Activated CD8-positive, alpha-beta T cell treated with anti-CD3 and anti-CD28 coated beads for 36 hours (primary cell): ENCODE measurements at regions not wholly inside any gene's neighbourhood (a gene's known extent, or its start where the extent isn't known, plus 50 kb on each side); places are given as distances from the start of the nearest gene placed in this dataset.

ENCODE experiments used
- ATAC-seq: fragments of 200-7000 bp; cut with Tn5 transposase; one replicate; pipeline ENCODE4 v1.10.0; 2021; ENCODE audit warnings: mild to moderate bottlenecking, moderate library complexity
- CTCF ChIA-PET: fragments of 350-600 bp; sonication (Branson Sonifier 250); formaldehyde crosslinking; loops from one replicate; lab custom pipeline; 2021; ENCODE audit warnings: antibody characterized with exemption; lab: Charles Lee
- POLR2A ChIA-PET: fragments of 350-600 bp; sonication (Branson Sonifier 250); formaldehyde crosslinking; loops from one replicate; lab custom pipeline; 2021; ENCODE audit warnings: antibody characterized with exemption; lab: Charles Lee
- DNase-seq: peaks from one replicate; pipeline ENCODE4 v3.0.0-alpha.2; 2020
- H3K27ac Mint-ChIP-seq: one replicate; pipeline ENCODE4 v1.8.0; 2021; ENCODE audit warnings: mild to moderate bottlenecking, mixed read lengths
- H3K27me3 Mint-ChIP-seq: one replicate; pipeline ENCODE4 v1.8.0; 2021; ENCODE audit warnings: mixed read lengths
- H3K36me3 Mint-ChIP-seq: one replicate; pipeline ENCODE4 v1.8.0; 2021; ENCODE audit warnings: low read depth, mixed read lengths
- H3K4me1 Mint-ChIP-seq: one replicate; pipeline ENCODE4 v1.8.0; 2021; ENCODE audit warnings: low read depth, mixed read lengths
- H3K4me3 Mint-ChIP-seq: one replicate; pipeline ENCODE4 v1.8.0; 2021; ENCODE audit warnings: mild to moderate bottlenecking, moderate library complexity, mixed read lengths
- H3K9me3 Mint-ChIP-seq: one replicate; pipeline ENCODE4 v1.8.0; 2021; ENCODE audit warnings: mixed read lengths
- CTCF ChIP-seq: fragments of 200-600 bp; IDR thresholded peaks from one replicate; pipeline ENCODE4 v1.8.0; 2022; ENCODE audit warnings: antibody characterized with exemption, mild to moderate bottlenecking
- intact Hi-C: fragments of 100-400 bp; cut with micrococcal nuclease; formaldehyde crosslinking; loops from one replicate; pipeline ENCODE4 v1.10.0; 2022

- ATAC-seq = no peak
- ChIA-PET CTCF (no interaction called here), POLR2A (no interaction called here)
- TF ChIP-seq CTCF = no peak
- Mint-ChIP-seq H3K4me3 (no peak overlapping the region), H3K4me1 (no peaks in the 10 kb centered on the region), H3K9me3 (no peaks in the 10 kb centered on the region), H3K27ac (no peak overlapping the region), H3K27me3 (no peaks in the 10 kb centered on the region), H3K36me3 (no peaks in the 10 kb centered on the region)
- no peak for DNase-seq
- intact Hi-C loops = no loop called here
Observed at GRCh38 chr6:169315830-169316614, 62.4 kb upstream of the THBS2 start.

- Mint-ChIP-seq H3K36me3 (no peaks in the 10 kb centered on the region), H3K27me3 (no peaks in the 10 kb centered on the region), H3K4me1 (no peaks in the 10 kb centered on the region), H3K9me3 (no peaks in the 10 kb centered on the region), H3K4me3 (no peak overlapping the region), H3K27ac (no peak overlapping the region)
- no peak for TF ChIP-seq CTCF
- intact Hi-C loops = no loop called here
- CTCF ChIA-PET = no interaction called here
- DNase-seq = no peak
- POLR2A ChIA-PET = no interaction called here
- no peak for ATAC-seq
Observed at GRCh38 chr6:169313347-169314010, 59.8 kb upstream of the THBS2 start.

GRCh38 chr6:169312658-169313346 lies 59.2 kb upstream of the THBS2 start:
- H3K4me1 Mint-ChIP-seq = no peaks in the 10 kb centered on the region
- no peaks in the 10 kb centered on the region for H3K9me3 Mint-ChIP-seq
- ATAC-seq = no peak
- H3K4me3 Mint-ChIP-seq = no peak overlapping the region
- H3K36me3 Mint-ChIP-seq = no peaks in the 10 kb centered on the region
- CTCF ChIA-PET = no interaction called here
- H3K27ac Mint-ChIP-seq = no peak overlapping the region
- no peaks in the 10 kb centered on the region for H3K27me3 Mint-ChIP-seq
- no peak for TF ChIP-seq CTCF
- intact Hi-C loops = no loop called here
- DNase-seq = no peak
- POLR2A ChIA-PET = no interaction called here

GRCh38 chr6:169310983-169311382 lies 57.3 kb upstream of the THBS2 start:
- no peak for DNase-seq
- Mint-ChIP-seq H3K4me3 (no peak overlapping the region), H3K27ac (no peak overlapping the region), H3K36me3 (no peaks in the 10 kb centered on the region), H3K9me3 (no peaks in the 10 kb centered on the region), H3K4me1 (no peaks in the 10 kb centered on the region), H3K27me3 (no peaks in the 10 kb centered on the region)
- intact Hi-C loops = no loop called here
- no peak for TF ChIP-seq CTCF
- POLR2A ChIA-PET = no interaction called here
- CTCF ChIA-PET = no interaction called here
- no peak for ATAC-seq
